ENCODE measurements at regions not wholly inside any gene's neighbourhood (a gene's known extent, or its start where the extent isn't known, plus 50 kb on each side); places are given as distances from the start of the nearest gene placed in this dataset.

DNA sequence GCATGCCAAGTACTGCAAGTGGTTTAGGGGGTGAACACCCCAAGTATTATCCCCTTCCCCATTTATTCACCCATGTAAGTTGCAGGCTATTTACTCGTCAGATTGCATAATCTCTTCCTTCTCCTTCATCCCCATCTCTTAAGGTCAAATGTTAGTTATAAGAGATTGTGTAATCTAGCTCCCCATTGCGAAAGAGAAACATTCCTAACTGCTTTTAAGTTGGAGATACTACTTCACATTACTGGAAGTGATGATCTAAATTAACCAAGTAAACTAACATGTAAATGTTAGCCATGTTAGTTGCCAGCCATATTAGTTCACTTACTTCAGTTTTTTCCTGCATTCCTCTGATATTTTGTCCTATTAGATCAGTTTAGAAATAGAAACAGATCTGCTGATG lies 262.3 kb downstream of the TAF11L14 start:
- TF ChIP-seq, protein P1, sequence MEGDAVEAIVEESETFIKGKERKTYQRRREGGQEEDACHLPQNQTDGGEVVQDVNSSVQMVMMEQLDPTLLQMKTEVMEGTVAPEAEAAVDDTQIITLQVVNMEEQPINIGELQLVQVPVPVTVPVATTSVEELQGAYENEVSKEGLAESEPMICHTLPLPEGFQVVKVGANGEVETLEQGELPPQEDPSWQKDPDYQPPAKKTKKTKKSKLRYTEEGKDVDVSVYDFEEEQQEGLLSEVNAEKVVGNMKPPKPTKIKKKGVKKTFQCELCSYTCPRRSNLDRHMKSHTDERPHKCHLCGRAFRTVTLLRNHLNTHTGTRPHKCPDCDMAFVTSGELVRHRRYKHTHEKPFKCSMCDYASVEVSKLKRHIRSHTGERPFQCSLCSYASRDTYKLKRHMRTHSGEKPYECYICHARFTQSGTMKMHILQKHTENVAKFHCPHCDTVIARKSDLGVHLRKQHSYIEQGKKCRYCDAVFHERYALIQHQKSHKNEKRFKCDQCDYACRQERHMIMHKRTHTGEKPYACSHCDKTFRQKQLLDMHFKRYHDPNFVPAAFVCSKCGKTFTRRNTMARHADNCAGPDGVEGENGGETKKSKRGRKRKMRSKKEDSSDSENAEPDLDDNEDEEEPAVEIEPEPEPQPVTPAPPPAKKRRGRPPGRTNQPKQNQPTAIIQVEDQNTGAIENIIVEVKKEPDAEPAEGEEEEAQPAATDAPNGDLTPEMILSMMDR (IDR thresholded peaks at IDR 0.05): no peak
- TF ChIP-seq ZFX (IDR thresholded peaks at IDR 0.05; ENCODE audit: borderline replicate concordance): no peak
- H3K27ac ChIP-seq: no peak overlapping the region

DNA sequence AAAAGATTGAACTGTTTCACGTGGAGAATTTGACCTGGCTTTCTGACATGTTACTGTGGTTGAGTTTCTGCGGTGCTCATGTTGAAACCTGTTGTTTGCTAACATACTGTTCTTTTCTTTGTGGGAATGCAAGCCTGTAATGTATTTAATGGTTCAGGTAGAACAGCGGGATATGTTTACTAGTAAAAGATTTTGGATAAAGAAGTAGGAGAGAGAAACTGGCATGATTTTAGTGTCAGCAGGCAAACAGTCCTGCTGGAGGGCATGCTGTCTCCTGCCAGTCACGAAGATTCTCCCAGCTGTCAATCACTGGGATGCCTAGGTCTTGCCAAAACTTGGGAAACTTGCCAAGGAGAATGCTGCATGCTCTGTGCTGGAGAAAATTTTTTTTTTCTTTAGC lies 263.5 kb downstream of the TAF11L14 start:
- TF ChIP-seq, protein P1 (IDR thresholded peaks at IDR 0.05): no peak
- TF ChIP-seq ZFX (IDR thresholded peaks at IDR 0.05; ENCODE audit: borderline replicate concordance): no peak
- no peak overlapping the region for H3K27ac ChIP-seq

DNA sequence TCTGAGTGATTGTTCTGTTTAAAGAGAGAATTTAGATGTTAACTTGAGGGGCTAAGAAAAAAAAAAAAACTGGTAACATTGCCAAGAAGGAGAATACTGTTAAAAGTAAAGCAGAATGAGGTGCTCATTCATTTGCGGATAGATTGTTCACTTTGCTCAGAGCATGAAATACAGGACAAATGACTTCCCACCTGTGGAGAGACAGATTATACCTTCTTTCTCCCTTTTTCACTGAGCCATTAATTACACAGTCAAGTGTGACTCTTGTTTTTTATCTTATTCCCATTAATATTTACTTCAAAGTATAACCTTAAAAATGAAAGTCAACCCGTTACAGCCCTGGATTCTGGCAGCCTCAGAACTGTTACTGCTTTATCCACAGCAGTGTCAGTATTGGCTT lies 264.5 kb downstream of the TAF11L14 start:
- no peak overlapping the region for H3K27ac ChIP-seq
- TF ChIP-seq, protein P1 (IDR thresholded peaks at IDR 0.05): no peak
- no peak for TF ChIP-seq ZFX (IDR thresholded peaks at IDR 0.05; ENCODE audit: borderline replicate concordance)

DNA sequence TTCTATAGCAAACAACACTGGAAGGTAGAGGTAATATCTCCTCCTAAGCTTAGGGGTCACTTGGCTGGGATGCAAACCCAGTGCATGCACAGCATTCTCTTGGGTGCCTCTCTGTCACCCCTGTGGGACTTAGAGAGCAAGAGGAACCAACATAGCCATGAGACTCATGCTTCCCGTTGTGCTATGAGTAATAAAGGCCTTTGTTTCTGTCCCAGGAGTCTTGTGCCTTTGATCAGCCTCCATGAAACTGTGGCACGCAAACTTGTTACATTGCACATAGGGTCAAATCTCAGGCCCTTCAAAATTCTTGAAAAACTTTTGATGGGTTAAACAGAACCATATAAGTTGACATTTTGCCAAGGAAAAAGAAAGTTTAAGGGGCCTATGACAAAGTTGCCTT lies 272.8 kb downstream of the TAF11L14 start:
- H3K27ac ChIP-seq: no peak overlapping the region
- no peak for TF ChIP-seq ZFX (IDR thresholded peaks at IDR 0.05; ENCODE audit: borderline replicate concordance)
- TF ChIP-seq, protein P1 (IDR thresholded peaks at IDR 0.05): no peak

DNA sequence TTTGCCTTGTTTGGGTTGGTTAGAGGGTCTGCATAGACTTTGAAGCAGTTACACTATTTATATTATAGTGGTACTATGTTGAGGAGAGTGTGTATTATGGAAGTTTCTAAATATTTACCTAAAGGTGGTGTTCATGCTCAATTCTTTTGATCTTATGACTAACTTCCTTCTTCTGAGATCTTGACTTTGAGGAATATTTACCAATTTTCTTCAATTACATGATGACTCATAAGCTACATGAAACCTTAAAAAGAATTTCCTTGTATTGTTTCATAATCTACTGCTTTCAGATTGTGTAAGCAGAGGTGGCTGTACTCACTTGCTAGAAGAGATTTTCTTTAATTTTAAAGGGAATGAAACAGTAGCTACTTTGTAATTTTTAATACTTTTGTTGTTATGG lies 276.1 kb downstream of the TAF11L14 start:
- TF ChIP-seq, protein P1 (IDR thresholded peaks at IDR 0.05): no peak
- TF ChIP-seq ZFX (IDR thresholded peaks at IDR 0.05; ENCODE audit: borderline replicate concordance): no peak

DNA sequence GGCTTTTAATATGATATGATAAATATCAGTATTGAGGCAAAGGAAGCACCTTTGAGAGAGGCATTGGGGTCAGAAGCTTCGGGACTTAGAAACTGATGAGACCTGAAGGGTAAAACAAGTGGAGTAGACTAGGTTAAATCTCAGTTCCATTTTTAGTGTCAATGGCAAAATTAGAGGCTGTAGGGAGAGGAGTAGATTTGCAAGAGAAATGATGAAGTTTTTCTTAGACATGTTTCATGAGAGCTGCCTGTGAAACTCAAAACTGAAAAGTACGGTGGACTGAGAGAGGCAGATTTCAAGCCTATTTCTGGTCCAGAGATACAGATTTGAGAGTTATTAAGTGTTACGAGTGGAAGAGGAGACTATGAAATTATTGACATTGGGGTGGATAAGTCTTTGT lies 278.5 kb downstream of the TAF11L14 start:
- H3K27ac ChIP-seq: no peak overlapping the region
- TF ChIP-seq ZFX (IDR thresholded peaks at IDR 0.05; ENCODE audit: borderline replicate concordance): no peak
- TF ChIP-seq, protein P1 (IDR thresholded peaks at IDR 0.05): no peak

More for the DNA sequence above, 276.1 kb downstream of the TAF11L14 start:
- H3K27ac ChIP-seq: no peak overlapping the region

DNA sequence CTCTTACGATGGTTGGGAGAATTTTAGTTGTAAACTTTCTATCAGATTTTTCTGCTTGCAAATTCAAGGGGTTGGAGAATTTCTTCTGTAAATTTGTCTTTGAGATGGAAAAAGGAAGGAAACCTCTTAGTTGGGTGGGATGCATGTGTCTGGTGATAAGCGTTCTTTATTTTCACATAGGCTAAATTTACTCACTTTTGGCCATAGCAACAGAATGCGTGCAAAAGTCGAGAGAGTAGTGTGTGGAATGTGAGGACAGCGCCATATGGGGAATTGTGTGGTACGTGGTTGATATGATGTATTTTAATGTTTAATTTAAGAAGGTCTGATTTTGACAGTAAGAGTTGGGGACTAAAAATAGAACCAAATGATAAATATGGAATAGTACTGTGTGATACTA lies 282.2 kb downstream of the TAF11L14 start:
- TF ChIP-seq, protein P1 (IDR thresholded peaks at IDR 0.05): no peak
- TF ChIP-seq ZFX (IDR thresholded peaks at IDR 0.05; ENCODE audit: borderline replicate concordance): no peak
- no peak overlapping the region for H3K27ac ChIP-seq

Measured in 22Rv1 (cell line).